Stimulated activated naive B cell treated with anti-CD40 and anti-IgM and Interleukin-4, amounts not matched to agents 10 μg/mL and 1 μg/mL and 100 μg/mL, for 72 hours (primary cell): ENCODE measurements at regions not wholly inside any gene's neighbourhood (a gene's known extent, or its start where the extent isn't known, plus 50 kb on each side); places are given as distances from the start of the nearest gene placed in this dataset.
A peak's percentile ranks its signal among the peaks of the same experiment; 100 is the strongest.
"Not testable (repeated sequence)": the region's sequence is repeated elsewhere in the genome, so short reads cannot be mapped to it uniquely, and the experiment has no call there.

Source experiments
- ATAC-seq, 2 donors: fragments of 150-1000 bp; cut with Tn5 transposase; replicated peaks; 2 replicates each; pipeline ENCODE4 v1.10.0; 2021; ENCODE audit warnings: moderate library complexity in 1 of 2
- DNase-seq: peaks from one replicate; pipeline ENCODE4 v3.0.0; 2021
- H3K27ac Mint-ChIP-seq: one replicate; pipeline ENCODE4 v1.8.0; 2022; ENCODE audit warnings: mild to moderate bottlenecking, mixed read lengths
- H3K27me3 Mint-ChIP-seq, 2 donors: one replicate each; pipeline ENCODE4 v1.8.0; 2022; ENCODE audit warnings: mixed read lengths in 2 of 2
- H3K36me3 Mint-ChIP-seq, 2 donors: one replicate each; pipeline ENCODE4 v1.8.0; 2022; ENCODE audit warnings: mixed read lengths in 2 of 2, mild to moderate bottlenecking in 1 of 2
- H3K4me1 Mint-ChIP-seq, 2 donors: one replicate each; pipeline ENCODE4 v1.8.0; 2022; ENCODE audit warnings: mixed read lengths in 2 of 2, mild to moderate bottlenecking in 1 of 2
- H3K4me3 Mint-ChIP-seq, 2 donors: one replicate each; pipeline ENCODE4 v1.8.0; 2022; ENCODE audit warnings: mild to moderate bottlenecking in 2 of 2, mixed read lengths in 2 of 2, moderate library complexity in 1 of 2
- H3K9me3 Mint-ChIP-seq, 2 donors: one replicate each; pipeline ENCODE4 v1.8.0; 2022; ENCODE audit warnings: mixed read lengths in 2 of 2, mild to moderate bottlenecking in 1 of 2

DNA sequence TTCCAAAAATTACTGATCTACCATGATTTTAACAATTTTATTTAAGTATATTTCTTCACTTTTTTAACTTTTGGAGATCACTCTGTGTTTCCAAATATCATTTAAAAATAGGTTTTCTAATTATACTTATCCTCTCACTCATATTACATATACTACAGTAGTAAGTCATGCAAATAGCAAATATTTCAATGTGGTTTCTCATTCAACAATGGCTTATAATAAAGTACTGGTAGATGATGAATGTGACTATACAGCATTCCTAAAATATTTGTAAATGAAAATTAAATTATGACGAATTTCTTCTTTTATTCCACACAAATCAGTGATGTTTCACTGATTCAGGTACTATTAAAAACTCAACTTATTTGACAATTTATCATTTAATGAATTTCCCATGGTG, 176.3 kb upstream of the MEF2C start:
- H3K27ac Mint-ChIP-seq: no peak overlapping the region
- peaks cover 0 to 2% of the 10 kb centered on the region in 2 donors for H3K36me3 Mint-ChIP-seq
- ATAC-seq (no peak), DNase-seq (no peak)
- no peaks in the 10 kb centered on the region for H3K27me3 Mint-ChIP-seq
- H3K9me3 Mint-ChIP-seq: no peaks in the 10 kb centered on the region
- no peak overlapping the region for H3K4me3 Mint-ChIP-seq
- peaks cover 0 to 4% of the 10 kb centered on the region in 2 donors for H3K4me1 Mint-ChIP-seq

DNA sequence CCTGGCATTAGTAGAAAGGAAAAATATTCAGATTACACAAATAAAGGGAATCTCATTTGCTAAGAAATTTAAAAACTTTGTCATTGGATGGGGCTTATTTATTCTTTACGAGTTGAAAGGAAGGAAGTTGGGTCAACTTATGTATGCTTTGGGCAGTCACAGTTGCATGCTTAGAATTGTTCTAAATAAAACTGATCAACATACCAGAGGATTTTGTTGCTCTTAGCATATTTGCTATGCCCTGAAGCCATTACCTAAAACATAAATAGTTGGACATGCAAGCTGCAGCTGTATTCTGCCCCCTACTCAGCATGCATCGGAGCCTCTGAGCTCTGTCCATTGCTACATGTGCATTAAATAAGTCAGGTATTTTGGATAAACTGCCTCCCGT, 172.7 kb upstream of the MEF2C start:
- peaks cover 4% of the 10 kb centered on the region in 2 donors for H3K4me1 Mint-ChIP-seq
- H3K4me3 Mint-ChIP-seq: no peak overlapping the region
- H3K27ac Mint-ChIP-seq: no peak overlapping the region
- H3K9me3 Mint-ChIP-seq: peaks cover under 1 to 3% of the 10 kb centered on the region in 2 donors
- ATAC-seq (no peak), DNase-seq (no peak)
- peaks cover 2 to 7% of the 10 kb centered on the region in 2 donors for H3K36me3 Mint-ChIP-seq
- H3K27me3 Mint-ChIP-seq: no peaks in the 10 kb centered on the region

DNA sequence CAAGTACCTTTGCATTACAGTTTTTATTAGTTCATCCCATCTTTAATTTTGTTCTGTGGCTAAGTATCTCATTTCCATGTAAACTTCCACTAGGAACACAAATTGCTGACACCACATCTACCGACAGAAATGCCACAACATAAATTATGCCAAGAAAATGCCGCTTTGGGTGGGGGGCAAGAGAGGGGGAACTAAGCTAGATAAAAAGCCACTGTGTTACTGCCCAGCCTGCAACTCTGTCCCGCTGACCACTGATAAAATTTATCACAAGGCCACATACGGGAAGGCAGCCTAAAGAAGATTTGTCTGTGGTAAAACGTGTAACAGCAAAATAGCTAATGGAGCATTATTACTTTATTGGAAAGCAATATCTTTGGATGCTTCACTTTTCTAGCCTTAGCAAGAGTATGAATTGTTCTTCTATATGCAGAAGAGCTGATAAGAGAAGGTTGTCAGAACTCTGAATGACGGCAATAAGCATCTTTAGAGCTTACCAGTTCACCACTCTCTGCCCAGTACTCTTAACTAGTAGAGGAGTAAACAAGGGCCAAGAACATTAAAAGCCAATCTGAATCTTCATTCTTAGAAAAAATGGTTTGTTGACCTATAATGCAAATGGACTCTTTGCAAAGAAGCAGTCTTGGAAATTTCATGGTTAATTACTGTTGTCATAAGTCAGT, 172.2 kb upstream of the MEF2C start:
- peaks cover 4% of the 10 kb centered on the region in 2 donors for H3K4me1 Mint-ChIP-seq
- H3K4me3 Mint-ChIP-seq: no peak overlapping the region
- H3K27ac Mint-ChIP-seq: no peak overlapping the region
- no peak for DNase-seq
- H3K36me3 Mint-ChIP-seq: peaks cover 7 to 12% of the 10 kb centered on the region in 2 donors
- peaks cover 6 to 8% of the 10 kb centered on the region in 2 donors for H3K9me3 Mint-ChIP-seq
- no peaks in the 10 kb centered on the region for H3K27me3 Mint-ChIP-seq
- ATAC-seq: no peak

DNA sequence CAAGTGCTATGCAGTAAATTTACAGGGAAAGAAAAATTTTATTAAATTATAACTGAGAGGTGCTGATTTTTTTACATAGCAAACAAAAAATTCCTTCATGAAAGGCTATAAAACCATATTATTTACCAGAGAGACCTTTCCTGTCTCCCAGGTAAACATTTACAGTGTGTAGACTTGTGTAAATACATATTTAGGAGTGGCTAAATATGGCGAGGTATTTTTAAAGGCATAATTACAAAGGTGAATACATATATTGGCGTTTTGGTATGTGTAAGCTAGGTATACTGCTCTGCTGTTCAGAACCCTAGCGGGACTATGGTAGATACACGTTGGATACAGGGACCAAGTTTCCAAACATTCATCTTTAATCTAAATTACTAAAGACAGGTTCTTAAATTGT, 170.6 kb upstream of the MEF2C start:
- H3K27me3 Mint-ChIP-seq: no peaks in the 10 kb centered on the region
- peaks cover 6 to 10% of the 10 kb centered on the region in 2 donors for H3K9me3 Mint-ChIP-seq
- H3K4me1 Mint-ChIP-seq: peaks cover 4% of the 10 kb centered on the region in 2 donors
- peaks cover 12 to 20% of the 10 kb centered on the region in 2 donors for H3K36me3 Mint-ChIP-seq
- H3K4me3 Mint-ChIP-seq: no peak overlapping the region
- DNase-seq: no peak
- ATAC-seq: no peak
- H3K27ac Mint-ChIP-seq: no peak overlapping the region

DNA sequence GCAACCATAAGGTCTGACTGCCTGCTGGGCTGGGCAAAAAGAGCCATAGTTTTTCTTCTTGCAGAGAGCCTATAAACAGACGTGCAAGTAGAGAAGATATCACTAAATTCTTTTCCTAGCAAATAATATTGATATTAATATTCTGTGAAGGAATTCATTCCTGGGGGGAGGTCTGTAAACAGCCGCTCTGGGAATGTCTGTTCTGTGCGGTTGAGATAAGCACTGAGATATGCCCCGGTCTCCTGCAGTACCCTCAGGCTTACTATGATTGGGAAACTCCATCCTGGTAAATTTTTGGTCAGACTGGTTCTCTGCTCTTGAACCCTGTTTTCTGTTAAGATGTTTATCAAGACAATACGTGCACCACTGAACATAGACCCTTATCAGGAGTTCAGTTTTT, 167.1 kb upstream of the MEF2C start:
- not testable (repeated sequence) for H3K4me1 Mint-ChIP-seq, H3K27ac Mint-ChIP-seq, DNase-seq, ATAC-seq, H3K4me3 Mint-ChIP-seq, H3K9me3 Mint-ChIP-seq, H3K27me3 Mint-ChIP-seq
- peaks cover 12 to 20% of the 10 kb centered on the region in 2 donors for H3K36me3 Mint-ChIP-seq

DNA sequence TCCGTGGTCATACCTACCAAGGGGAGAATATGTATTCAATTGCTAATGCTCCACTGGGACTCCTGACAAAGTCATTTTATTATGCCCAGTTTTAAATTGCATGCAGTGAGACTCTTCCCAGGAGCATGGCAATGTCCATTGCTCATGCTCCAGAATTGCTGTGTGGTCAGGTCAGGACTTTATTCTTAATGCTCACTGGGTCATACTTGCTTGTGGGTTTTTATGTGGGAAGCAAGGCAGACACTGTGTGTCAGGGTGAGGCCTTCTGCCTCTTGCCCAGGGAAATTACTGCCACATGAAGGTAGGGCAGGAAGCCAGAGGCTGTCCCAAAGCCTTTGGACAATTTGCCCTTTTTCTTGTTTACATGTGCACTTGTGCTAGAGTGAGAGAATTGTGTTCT, 164.6 kb upstream of the MEF2C start:
- peaks cover 12 to 20% of the 10 kb centered on the region in 2 donors for H3K36me3 Mint-ChIP-seq
- peaks cover 7 to 17% of the 10 kb centered on the region in 2 donors for H3K4me1 Mint-ChIP-seq
- no peak for DNase-seq
- H3K4me3 Mint-ChIP-seq: no peak overlapping the region
- no peak for ATAC-seq
- peaks cover 6 to 10% of the 10 kb centered on the region in 2 donors for H3K9me3 Mint-ChIP-seq
- H3K27me3 Mint-ChIP-seq: no peaks in the 10 kb centered on the region
- no peak overlapping the region for H3K27ac Mint-ChIP-seq

DNA sequence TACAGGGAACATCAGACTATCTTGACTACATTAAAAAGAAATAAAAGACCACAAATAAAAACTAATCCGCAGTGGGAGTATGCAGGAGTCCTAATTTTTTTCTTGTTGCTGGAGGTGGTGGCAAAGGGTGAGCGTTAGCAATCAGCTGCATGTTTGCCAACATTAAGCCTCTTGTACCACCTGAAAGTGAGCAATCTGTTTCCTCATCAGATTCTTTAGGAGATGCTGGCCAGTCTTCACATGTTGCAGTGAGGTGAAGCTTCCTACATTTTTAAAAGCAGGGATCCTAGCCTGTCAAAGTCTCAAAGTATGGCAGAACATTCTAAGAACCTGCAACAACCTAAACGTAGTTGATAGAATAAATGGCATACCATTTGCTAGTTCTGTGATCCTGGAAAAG, 162.2 kb upstream of the MEF2C start:
- ATAC-seq (no peak), DNase-seq (no peak)
- Mint-ChIP-seq H3K27ac (no peak overlapping the region), H3K4me3 (no peak overlapping the region), H3K27me3 (no peaks in the 10 kb centered on the region), H3K36me3 (peaks cover 5 to 9% of the 10 kb centered on the region in 2 donors), H3K9me3 (peaks cover 1 to 2% of the 10 kb centered on the region in 2 donors), H3K4me1 (peaks cover 19 to 37% of the 10 kb centered on the region in 2 donors)

DNA sequence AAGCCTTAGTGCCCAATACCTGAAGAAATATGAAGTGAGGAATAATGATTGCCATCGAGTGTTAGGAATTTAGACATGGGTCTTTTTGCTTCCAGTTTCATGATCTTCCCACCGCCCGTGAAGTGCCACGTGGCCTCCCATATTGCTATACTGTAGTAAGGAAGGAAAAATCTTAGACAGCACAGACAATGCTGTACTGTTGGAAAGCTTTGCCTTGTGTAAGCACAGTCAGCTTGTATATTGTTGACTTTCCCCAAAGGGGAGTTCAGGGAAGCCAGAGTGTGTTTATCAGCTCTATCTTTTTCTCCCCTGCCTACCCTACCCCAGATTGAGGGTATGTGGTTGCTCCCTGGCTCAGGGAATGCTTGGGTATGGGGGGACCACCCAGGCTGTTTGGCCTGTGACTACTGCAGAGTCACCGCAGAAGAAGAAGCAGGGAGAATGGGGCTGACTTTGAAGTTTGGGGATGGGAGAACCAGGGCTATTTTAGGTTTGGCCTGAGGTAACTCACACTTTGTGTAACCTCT, 161.8 kb upstream of the MEF2C start:
- H3K27ac Mint-ChIP-seq: peak overlapping the region; percentile 22
- H3K9me3 Mint-ChIP-seq: peaks cover 0 to 1% of the 10 kb centered on the region in 2 donors
- H3K36me3 Mint-ChIP-seq: peaks cover 4 to 7% of the 10 kb centered on the region in 2 donors
- DNase-seq: no peak
- H3K4me1 Mint-ChIP-seq: peaks cover 19 to 37% of the 10 kb centered on the region in 2 donors
- ATAC-seq: no peak
- no peak overlapping the region for H3K4me3 Mint-ChIP-seq
- H3K27me3 Mint-ChIP-seq: no peaks in the 10 kb centered on the region

DNA sequence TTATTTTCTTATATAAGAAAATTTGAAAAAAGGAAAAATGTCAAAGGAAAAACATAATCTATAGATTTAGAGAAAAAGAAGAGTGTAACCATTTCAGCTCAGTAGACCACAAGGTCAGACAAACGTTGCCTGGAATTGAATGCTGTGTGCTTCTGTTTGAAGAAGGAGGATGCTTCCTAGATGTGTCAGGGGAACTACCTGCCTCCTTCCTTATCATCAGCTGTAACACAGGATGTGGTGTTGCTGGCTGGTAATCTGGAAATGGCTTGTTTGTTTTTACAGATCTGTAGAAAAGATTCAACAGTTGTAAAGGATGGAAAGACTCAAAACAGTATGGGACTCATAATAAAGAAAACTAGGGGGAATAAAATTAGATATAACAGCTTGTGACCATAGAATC, 160.7 kb upstream of the MEF2C start:
- Mint-ChIP-seq H3K9me3 (no peaks in the 10 kb centered on the region), H3K4me3 (no peak overlapping the region), H3K27ac (no peak overlapping the region), H3K4me1 (peaks cover 19 to 37% of the 10 kb centered on the region in 2 donors), H3K36me3 (no peaks in the 10 kb centered on the region), H3K27me3 (no peaks in the 10 kb centered on the region)
- DNase-seq (no peak), ATAC-seq (peak; percentile 36 to 56)

DNA sequence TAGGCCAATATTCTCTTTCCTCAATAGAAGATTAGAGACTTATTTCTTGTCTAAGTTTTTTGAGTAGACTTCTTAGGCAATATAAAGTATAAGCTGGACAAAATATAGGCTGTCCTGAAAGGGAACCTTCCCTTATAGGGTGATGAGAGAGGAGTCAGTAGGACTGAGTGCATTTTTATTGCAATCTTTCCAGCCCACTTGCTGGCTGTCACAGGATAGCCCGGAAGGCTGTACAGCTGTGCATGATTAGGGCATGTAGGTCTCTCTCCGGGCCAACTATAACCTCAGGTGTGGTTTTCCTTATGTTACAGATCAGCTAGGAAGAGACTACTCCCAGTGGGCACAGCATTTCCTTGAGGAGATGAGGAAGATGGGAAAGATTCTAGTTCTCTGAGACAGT, 159.8 kb upstream of the MEF2C start:
- no peak overlapping the region for H3K4me3 Mint-ChIP-seq
- H3K27ac Mint-ChIP-seq: no peak overlapping the region
- H3K4me1 Mint-ChIP-seq: peaks cover 19 to 37% of the 10 kb centered on the region in 2 donors
- H3K9me3 Mint-ChIP-seq: no peaks in the 10 kb centered on the region
- H3K27me3 Mint-ChIP-seq: no peaks in the 10 kb centered on the region
- H3K36me3 Mint-ChIP-seq: no peaks in the 10 kb centered on the region
- ATAC-seq (no peak), DNase-seq (no peak)

DNA sequence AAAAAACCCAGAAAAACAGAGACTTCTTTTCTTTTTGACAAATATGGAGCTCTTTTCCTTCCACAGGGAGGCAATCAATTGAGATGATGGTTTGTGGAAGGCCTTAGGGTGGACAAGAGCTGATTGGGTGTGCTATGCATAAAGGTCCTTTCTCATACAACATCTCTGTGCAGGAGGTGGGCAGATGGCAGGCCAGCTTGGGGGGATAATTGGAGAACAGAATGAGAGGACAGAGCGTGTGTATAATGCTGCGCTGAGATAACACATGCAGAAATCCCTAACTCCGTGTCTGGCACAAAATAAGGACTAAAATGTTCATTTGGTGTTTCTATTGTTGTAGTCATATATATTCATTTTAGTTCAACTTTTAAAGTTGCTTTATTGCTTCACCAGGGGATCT, 159.0 kb upstream of the MEF2C start:
- Mint-ChIP-seq H3K27me3 (no peaks in the 10 kb centered on the region), H3K4me3 (no peak overlapping the region), H3K9me3 (no peaks in the 10 kb centered on the region), H3K36me3 (no peaks in the 10 kb centered on the region), H3K4me1 (peaks cover 19 to 37% of the 10 kb centered on the region in 2 donors), H3K27ac (no peak overlapping the region)
- ATAC-seq (no peak), DNase-seq (no peak)

DNA sequence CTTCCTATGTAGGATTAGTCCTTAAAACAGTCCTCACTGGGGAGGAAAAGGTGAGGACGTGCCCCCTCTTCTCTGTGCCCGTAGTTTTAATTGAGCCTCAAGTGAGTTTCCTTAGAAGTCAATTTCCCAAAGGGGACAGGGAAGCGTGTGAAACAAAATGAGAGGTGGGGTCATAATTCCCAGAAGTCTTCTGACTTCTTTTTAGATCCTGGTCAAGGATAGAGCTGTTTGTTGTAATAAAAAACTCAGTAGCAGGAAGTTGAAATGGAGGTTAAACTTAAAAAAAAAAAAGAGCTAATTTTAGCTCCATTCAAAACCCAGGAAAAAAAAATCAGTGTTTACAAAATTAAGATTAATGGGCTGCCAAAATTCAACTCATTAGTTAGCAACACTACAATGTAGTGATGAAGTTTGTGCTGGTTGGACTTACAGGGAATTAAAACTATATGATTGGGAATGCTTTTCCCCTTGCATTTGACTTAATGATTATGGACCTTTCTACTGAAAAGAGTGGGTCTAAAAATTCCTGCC, 158.3 kb upstream of the MEF2C start:
- H3K27ac Mint-ChIP-seq: no peak overlapping the region
- peaks cover 19 to 37% of the 10 kb centered on the region in 2 donors for H3K4me1 Mint-ChIP-seq
- no peak for ATAC-seq

DNA sequence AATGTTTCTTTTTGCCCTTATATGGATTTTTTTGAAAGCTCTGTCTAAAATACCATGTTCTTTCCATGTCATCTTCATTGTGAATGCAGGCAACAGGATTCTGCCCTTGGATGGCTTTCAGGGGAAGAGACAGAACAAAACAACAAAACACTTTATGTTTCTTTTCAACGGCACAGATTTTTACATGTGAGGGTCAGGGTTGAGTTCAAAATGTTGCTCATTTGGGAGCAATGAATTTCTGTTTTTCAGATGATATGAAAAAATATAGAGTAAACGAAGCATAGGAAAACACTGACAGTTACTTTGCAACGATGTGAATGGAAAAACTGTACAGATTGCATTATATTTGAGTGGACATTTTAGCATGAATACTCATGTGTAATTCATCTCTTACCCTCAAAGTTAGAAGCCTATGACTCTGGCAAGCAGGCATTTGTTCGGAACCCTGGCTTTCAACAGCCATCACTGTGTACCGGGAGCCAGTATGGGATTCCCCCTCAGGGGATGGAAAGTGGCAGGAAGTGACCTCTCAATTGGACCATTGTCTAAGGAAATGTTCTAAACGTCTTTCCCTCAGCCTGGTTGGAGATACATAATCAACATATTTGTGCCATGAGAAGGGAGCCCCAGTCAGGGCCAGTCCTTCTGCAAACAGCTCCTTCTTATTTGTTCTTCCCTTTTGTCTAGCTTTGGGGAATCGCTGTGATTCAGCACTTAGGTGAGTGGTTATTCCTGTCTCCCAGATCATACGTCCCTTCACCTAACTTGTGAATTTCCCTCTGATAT, 153.9 kb upstream of the MEF2C start:
- H3K4me3 Mint-ChIP-seq: no peak overlapping the region
- no peak overlapping the region for H3K27ac Mint-ChIP-seq
- DNase-seq: no peak
- H3K27me3 Mint-ChIP-seq: no peaks in the 10 kb centered on the region
- peaks cover 9 to 16% of the 10 kb centered on the region in 2 donors for H3K4me1 Mint-ChIP-seq
- H3K36me3 Mint-ChIP-seq: no peaks in the 10 kb centered on the region
- ATAC-seq: no peak
- no peaks in the 10 kb centered on the region for H3K9me3 Mint-ChIP-seq

More for the DNA sequence above, 158.3 kb upstream of the MEF2C start:
- no peaks in the 10 kb centered on the region for H3K27me3 Mint-ChIP-seq
- DNase-seq: no peak
- H3K36me3 Mint-ChIP-seq: no peaks in the 10 kb centered on the region
- H3K9me3 Mint-ChIP-seq: no peaks in the 10 kb centered on the region
- H3K4me3 Mint-ChIP-seq: no peak overlapping the region

DNA sequence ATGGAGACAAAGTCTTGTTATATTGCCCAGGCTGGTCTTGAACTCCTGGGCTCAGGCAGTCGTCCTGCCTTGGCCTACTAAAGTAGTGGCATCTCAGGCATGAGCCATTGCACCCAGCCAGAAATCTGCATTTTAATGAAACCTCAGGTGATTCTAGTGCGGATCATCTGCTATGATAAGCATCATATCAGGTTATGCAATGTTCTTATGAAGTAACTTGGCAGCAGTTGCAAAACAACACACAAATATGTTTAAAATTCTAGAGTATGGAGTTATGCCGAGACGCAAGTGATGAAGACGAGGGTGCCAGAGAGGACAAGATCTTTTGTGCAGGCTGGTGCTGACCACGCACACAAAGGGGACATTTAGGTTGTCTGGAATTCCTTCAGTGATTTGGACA, 153.2 kb upstream of the MEF2C start:
- H3K27ac Mint-ChIP-seq: no peak overlapping the region
- no peaks in the 10 kb centered on the region for H3K9me3 Mint-ChIP-seq
- H3K36me3 Mint-ChIP-seq: no peaks in the 10 kb centered on the region
- H3K27me3 Mint-ChIP-seq: no peaks in the 10 kb centered on the region
- peaks cover 6 to 9% of the 10 kb centered on the region in 2 donors for H3K4me1 Mint-ChIP-seq
- DNase-seq: no peak
- no peak for ATAC-seq
- no peak overlapping the region for H3K4me3 Mint-ChIP-seq
